ENCODE measurements at regions not wholly inside any gene's neighbourhood (a gene's known extent, or its start where the extent isn't known, plus 50 kb on each side); places are given as distances from the start of the nearest gene placed in this dataset.

DNA sequence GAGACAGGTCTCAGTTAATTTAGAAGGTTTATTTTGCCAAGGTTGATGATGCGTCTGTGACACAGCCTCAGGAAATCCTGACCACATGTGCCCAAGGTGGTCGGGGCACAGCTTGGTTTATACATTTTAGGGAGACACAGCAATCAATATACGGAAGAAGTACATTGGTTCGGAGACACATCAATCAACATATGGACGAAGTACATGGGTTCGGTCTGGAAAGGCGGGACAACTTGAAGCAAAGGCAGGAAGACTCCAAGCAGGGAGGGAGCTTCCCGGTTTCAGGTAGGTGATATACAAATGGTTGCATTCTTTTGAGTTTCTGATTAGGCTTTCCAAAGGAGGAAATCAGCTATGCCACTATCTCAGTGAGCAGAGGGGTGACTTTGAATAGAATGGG is 225.2 kb upstream of the ZFP42 start:
- TF ChIP-seq, protein P1, sequence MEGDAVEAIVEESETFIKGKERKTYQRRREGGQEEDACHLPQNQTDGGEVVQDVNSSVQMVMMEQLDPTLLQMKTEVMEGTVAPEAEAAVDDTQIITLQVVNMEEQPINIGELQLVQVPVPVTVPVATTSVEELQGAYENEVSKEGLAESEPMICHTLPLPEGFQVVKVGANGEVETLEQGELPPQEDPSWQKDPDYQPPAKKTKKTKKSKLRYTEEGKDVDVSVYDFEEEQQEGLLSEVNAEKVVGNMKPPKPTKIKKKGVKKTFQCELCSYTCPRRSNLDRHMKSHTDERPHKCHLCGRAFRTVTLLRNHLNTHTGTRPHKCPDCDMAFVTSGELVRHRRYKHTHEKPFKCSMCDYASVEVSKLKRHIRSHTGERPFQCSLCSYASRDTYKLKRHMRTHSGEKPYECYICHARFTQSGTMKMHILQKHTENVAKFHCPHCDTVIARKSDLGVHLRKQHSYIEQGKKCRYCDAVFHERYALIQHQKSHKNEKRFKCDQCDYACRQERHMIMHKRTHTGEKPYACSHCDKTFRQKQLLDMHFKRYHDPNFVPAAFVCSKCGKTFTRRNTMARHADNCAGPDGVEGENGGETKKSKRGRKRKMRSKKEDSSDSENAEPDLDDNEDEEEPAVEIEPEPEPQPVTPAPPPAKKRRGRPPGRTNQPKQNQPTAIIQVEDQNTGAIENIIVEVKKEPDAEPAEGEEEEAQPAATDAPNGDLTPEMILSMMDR (IDR thresholded peaks at IDR 0.05), result no peak
- TF ChIP-seq POLR2AphosphoS5 (IDR thresholded peaks at IDR 0.05), result no peak
- TF ChIP-seq POLR2A (IDR thresholded peaks at IDR 0.05), result no peak

All from gastroesophageal sphincter (tissue), 3 donors.